Neural progenitor cell (in vitro differentiated cells): ENCODE measurements at regions not wholly inside any gene's neighbourhood (a gene's known extent, or its start where the extent isn't known, plus 50 kb on each side); places are given as distances from the start of the nearest gene placed in this dataset.
"Not testable (repeated sequence)": the region's sequence is repeated elsewhere in the genome, so short reads cannot be mapped to it uniquely, and the experiment has no call there.

ENCODE experiments used
- CTCF ChIP-seq: fragments of 200-600 bp; sonication (generic); IDR thresholded peaks from 2 replicates; pipeline ENCODE4 v1.5.1; 2017; ENCODE audit warnings: antibody characterized with exemption, mild to moderate bottlenecking
- EZH2phosphoT487 ChIP-seq: fragments of 200-600 bp; sonication (generic); IDR thresholded peaks from 2 replicates; pipeline ENCODE4 v1.6.1; 2017; ENCODE audit warnings: antibody characterized with exemption

GRCh38 chr3:168660879-168661657, 565.3 kb upstream of the GOLIM4 start:
- TF ChIP-seq CTCF, EZH2phosphoT487: not testable (repeated sequence)
